ENCODE measurements at regions not wholly inside any gene's neighbourhood (a gene's known extent, or its start where the extent isn't known, plus 50 kb on each side); places are given as distances from the start of the nearest gene placed in this dataset.

- DNase-seq (ENCODE audit: low read depth in 2 of 2): no peak
Measured at GRCh38 chr2:860259-860855, 90.3 kb upstream of the SNTG2 start.

GRCh38 chr2:858646-859045 lies 92.0 kb upstream of the SNTG2 start:
- DNase-seq (ENCODE audit: low read depth in 2 of 2): no peak

DNA sequence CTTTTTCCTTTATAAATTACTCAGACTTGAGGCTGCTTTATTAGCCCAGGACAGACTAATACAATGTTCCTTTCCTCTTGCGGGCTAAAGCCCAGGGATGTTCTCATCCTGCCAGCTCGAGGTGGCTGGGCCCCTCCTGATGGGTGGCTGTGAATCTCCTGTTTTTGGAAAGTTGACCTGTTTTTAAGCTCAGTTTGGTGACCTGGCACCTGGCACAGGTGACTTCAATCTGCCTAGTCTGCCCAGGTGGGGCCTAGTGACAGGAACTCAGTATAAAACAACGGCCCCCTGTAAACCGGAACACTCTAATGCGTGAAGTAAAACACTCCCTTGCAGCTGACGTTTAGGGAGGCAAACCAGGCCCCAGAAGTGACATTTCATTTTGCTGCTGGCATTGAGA lies 92.7 kb upstream of the SNTG2 start:
- no peak for DNase-seq (ENCODE audit: low read depth in 2 of 2)

GRCh38 chr2:857081-857480 lies 93.6 kb upstream of the SNTG2 start:
- no peak for DNase-seq (ENCODE audit: low read depth in 2 of 2)

- no peak for DNase-seq (ENCODE audit: low read depth in 2 of 2)
Measured at GRCh38 chr2:856456-856855, 94.2 kb upstream of the SNTG2 start.

GRCh38 chr2:856041-856440 lies 94.6 kb upstream of the SNTG2 start:
- DNase-seq (ENCODE audit: low read depth in 2 of 2): no peak

DNA sequence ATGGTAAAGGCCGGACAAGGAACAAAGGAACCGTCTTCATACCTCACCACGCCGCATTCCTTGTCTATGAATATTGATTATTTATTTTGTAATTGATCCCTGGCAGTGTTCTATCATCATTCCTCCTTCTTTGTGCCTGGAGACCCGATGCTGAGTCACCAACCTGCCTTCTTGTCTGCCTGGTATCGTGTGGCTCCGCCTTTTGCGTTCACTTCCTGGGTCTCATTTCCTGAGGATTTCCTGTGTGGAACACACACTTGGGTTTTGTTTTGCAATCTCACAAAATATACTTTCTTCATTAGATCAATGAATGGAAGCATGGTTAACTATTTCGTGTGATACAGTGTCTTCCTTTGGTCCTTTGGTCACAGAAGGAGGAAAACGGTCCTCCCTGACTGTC lies 95.5 kb upstream of the SNTG2 start:
- no peak for DNase-seq (ENCODE audit: low read depth in 2 of 2)

DNA sequence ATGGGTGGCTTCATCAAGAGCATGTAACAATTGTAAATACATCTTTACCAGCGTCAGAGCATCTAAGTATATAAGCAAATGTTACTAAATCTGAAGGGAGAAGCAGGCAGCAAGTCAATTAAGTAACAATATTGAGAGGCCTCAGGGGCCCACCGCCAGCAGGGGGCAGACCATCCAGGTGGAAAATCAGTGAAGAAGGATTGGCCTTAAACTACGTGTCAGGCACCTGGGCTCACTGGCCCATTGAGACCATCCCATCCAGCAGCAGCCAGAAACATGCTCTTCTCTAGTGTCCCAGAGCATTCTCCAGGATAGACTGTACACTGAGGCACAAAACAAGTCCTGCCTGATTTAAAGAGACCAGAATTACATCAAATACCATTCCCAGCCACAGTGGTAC lies 96.2 kb upstream of the SNTG2 start:
- DNase-seq (ENCODE audit: low read depth in 2 of 2): no peak

GRCh38 chr2:853203-853870 lies 97.3 kb upstream of the SNTG2 start:
- DNase-seq (ENCODE audit: low read depth in 2 of 2): no peak

DNA sequence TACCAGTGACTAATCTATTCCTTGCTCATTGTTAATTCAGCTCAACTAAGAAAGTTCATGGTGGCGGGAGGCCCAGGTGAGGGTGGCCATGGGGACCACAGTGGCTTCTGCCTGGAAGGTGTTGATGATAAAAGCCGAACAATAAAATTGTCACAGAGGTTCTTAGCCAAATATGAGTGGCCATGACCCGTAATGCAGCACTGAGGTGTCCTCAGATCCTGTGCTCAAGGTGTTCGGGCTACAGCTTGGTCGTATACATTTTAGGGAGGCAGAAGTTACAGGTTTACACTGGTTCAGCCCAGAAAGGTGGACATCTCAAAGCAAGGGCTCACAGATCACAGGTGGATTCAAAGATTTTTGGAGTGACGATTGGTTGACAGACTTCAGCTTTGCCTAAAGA lies 98.5 kb upstream of the SNTG2 start:
- no peak for DNase-seq (ENCODE audit: low read depth in 2 of 2)

DNA sequence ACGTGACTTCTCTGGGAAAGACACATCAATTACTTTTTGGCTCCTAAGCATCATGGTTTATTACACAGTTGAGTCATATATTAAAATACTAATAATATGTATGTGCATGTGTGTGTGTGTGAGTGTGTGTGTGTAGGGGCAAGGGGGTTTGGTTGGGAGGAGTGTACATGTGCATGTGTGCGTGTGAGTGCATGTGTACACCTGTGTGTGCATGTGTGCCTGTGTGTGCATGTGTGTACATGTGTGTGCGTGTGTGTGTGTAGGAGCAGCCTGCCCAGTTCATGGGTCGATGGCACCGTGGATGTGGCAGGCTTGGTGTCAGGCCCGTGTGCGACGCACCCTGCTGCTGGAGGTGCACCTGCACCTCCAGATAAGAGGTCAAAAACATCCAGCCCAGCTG lies 99.0 kb upstream of the SNTG2 start:
- DNase-seq (ENCODE audit: low read depth in 2 of 2): no peak

- no peak for DNase-seq (ENCODE audit: low read depth in 2 of 2)
Measured at GRCh38 chr2:851078-851477, 99.6 kb upstream of the SNTG2 start.

DNA sequence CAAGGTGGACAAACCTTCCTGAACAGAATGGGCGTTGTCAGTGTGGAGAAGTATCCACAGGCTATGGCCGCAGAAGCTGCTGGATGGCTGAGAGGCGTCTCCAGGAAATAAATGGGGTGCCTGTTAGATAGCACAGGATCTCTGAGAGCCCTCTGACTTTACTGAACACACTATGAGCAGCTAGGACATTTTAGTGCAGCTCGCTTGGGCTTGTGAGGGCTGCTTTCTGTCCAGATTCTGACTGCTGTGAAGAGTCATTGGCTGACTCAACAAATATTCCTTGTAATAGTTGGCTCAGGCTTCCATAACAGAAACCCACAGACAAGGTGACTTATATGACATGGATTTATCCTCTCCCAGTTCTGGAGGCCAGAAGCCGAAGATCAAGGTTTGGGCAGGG lies 100.2 kb upstream of the SNTG2 start:
- DNase-seq (ENCODE audit: low read depth in 2 of 2): no peak

GRCh38 chr2:848099-848498 lies 102.5 kb upstream of the SNTG2 start:
- no peak for DNase-seq (ENCODE audit: low read depth in 2 of 2)

DNA sequence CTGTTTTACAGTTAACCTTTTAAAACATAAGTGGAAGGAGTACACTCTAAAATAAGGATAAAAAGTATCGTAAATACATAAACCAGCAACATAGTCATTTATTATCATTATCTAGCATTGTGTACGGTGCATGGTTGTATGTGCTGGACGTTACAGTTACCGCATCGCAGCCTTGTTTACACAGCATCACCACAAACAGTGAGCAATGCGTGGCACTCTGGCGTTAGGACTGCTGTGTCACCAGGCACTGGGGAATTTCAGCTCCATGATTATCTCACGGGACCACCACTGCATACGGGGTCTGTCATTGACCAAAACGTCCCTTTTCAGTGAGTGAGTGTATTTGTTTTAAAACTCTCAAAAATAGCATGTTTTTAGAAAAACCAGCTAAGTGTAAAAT lies 103.0 kb upstream of the SNTG2 start:
- no peak for DNase-seq (ENCODE audit: low read depth in 2 of 2)

DNA sequence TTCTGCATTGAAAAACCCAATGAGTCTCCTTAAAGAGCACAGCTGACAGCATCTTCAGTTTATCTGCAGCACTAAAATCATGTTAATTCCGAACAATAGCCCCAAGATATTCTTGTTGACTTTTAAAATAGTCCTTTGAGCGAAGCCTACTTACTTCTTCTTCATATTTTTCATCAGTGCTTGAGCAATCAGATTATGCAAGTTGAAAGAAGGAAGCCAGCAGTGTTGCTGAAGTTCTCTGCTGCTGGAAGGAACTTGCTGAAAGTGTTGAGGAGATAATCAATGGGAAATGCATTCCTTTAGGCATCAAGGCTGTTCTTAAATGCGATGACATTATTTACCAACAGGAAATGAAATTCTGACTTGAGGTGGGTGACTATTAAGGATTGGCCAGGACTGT lies 105.9 kb upstream of the SNTG2 start:
- DNase-seq (ENCODE audit: low read depth in 2 of 2): no peak

DNA sequence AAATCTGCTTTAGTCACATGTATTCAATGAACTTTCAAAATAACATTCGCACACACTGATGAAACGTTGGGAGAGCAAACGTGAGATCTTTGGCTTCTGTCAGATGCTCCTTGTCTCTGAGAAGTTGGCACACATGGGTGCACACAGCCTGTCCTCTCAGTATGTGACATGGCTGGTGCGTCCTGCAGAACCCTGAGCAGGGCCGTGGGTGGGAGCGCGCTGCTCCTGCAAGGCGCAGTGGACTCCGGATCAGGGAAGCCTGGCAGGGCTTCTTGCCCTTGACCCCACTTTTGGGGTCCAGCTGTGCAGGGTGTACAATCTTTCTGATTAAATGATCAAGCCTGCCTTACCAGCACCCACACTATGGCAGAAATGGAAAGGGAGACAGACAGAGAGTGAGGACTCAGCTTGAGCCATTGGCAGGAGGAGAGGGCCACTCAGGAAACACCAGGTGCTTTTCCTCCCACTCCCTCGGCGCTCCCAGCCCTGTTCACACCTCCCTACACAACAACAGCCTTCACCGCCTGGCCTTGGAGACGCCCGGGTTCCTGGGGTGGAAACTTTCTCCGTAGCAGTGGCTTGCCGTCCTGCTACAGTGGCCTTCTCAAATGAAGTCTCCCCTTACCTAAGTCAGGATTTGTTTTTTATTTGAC lies 108.4 kb upstream of the SNTG2 start:
- DNase-seq (ENCODE audit: low read depth in 2 of 2): no peak

GRCh38 chr2:841036-841435 lies 109.6 kb upstream of the SNTG2 start:
- no peak for DNase-seq (ENCODE audit: low read depth in 2 of 2)

- DNase-seq (ENCODE audit: low read depth in 2 of 2): no peak
Measured at GRCh38 chr2:834233-834632, 116.4 kb upstream of the SNTG2 start.

DNA sequence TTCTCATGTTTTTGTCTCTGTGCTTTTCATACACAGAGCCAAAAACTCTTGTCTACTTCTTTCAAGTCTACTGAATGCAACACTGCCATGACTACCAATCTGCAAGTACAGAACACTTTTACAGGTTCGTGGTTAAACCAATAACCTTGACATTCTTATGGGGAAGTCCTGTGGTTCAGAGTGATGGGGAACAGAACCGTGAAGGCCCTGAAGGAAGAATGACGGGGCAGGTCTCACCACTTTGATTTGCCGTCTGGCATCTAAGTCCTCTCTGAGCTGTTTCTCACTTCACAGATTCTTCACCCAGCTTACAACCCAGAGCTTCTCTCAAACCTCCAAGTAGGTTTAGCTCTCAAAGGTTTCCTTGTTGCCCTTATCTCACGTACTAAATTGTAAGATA lies 117.5 kb upstream of the SNTG2 start:
- DNase-seq (ENCODE audit: low read depth in 2 of 2): no peak

DNA sequence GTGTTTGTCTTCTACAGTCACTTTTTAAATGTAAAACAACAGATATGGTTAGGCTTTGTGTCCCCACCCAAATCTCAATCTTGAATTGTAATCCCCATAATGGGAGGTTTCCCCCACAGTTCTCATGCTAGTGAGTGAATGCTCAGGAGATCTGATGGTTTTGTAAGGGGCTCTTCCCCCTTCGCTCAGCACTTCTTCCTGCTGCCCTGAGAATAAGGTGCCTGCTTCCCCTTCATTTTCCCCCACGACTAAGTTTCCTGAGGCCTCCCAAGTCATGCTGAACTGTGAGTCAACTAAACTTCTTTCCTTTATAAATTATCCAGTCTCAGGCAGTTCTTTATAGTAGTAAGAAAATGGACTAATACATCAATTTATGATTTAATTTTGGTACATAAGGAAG lies 118.0 kb upstream of the SNTG2 start:
- no peak for DNase-seq (ENCODE audit: low read depth in 2 of 2)

DNA sequence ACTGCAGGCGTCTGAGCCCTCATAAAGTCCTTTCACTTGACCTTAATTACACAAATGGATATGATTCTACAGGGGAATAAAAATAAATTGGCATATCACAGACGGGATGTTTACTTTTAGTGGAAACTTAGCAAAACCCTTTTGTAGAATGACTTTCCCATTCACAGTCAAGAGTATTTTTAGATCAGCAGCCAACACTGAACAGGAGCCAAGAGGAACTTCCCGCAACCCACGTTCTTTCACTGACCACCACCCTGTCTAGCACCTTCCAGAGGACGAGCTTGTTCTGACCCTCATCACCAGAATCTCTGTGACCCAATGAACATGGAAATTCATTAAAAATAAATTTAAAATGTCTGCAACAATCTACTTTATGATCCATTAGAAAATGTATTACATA lies 119.0 kb upstream of the SNTG2 start:
- no peak for DNase-seq (ENCODE audit: low read depth in 2 of 2)

DNA sequence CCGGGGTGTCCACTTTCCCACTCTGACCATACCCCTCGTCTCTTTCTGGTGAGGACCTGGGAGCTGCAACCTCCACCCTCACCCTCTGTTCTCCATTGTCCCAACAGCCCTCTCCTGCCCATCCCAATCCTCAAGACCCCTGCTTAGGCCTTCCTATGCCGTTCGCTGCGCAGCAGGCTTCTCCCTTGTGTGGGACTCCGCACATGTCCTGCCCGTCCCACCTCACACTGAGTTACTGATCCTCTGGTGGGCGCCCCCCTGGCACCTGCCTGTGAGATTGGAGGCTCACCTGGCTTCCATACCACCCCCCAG lies 119.5 kb upstream of the SNTG2 start:
- DNase-seq (ENCODE audit: low read depth in 2 of 2): no peak
